ENCODE measurements at regions not wholly inside any gene's neighbourhood (a gene's known extent, or its start where the extent isn't known, plus 50 kb on each side); places are given as distances from the start of the nearest gene placed in this dataset.

DNA sequence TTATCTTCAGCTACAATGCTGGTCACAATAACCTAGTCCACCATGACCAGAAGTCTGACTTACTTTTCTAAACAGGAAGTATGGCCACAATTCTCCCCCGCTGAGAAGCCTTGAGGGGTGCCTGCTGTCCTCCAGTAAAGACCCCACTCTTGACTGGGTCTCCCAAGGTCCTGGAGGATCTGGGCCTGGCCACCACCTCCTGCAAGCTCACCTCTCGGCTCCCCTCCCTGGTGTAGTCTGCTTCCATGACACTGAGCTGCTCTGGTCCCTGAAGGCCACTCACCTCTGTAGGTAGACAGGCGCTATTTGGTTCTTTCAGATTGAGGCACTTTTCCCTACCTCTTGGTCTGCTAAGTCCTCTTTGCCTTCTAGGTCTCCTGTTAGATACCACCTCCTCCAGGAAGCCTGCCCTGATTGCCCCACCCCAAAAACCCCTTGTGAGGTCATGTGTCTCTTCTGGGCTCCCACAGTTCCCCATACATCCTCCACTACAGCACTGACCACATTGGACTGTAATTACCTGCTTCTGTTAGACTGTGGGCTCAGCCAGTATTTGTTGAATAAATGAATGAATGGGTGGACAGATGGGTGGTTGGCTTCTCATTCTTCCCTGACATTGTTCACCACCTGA is 62.6 kb upstream of the IER5L start:
- DNase-seq (ENCODE audit: low read depth in 2 of 2): no peak

GRCh38 chr9:129239946-129240490 is 62.0 kb upstream of the IER5L start:
- DNase-seq (ENCODE audit: low read depth in 2 of 2): no peak

GRCh38 chr9:129237803-129238202 is 59.7 kb upstream of the IER5L start:
- DNase-seq (ENCODE audit: low read depth in 2 of 2): no peak

DNA sequence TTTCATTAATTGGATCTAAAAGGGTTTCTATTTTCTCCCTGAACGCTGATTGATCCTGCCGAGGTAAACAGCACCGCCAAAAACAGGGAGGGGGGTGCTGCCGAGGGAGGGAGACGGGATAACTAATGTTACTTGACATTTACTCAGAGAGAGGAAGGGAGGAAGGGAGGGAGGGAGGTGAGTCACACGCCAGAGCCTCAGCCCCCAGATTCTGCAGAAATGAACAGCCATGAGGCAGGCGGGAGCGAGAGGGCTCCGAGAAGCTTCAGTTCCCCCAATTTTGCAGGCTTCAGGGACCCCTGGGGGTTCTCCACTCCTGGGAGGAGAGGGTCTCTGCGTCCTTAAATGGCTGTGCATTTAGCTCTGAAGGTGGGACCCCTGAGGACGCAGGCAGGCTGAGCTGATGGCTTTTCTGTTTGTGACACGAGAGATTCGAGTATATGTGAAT is 59.1 kb upstream of the IER5L start:
- peak; percentile 31 to 51 for DNase-seq (ENCODE audit: low read depth in 2 of 2)

GRCh38 chr9:129236441-129237145 is 58.5 kb upstream of the IER5L start:
- no peak for DNase-seq (ENCODE audit: low read depth in 2 of 2)

GRCh38 chr9:129235931-129236331 is 57.9 kb upstream of the IER5L start:
- DNase-seq (ENCODE audit: low read depth in 2 of 2): peak in 1 of 2 donors; percentile 33

- DNase-seq (ENCODE audit: low read depth in 2 of 2): no peak
Observed at GRCh38 chr9:129235041-129235930, 57.2 kb upstream of the IER5L start.

GRCh38 chr9:129234491-129234890 is 56.4 kb upstream of the IER5L start:
- no peak for DNase-seq (ENCODE audit: low read depth in 2 of 2)

GRCh38 chr9:129232839-129233591 is 55.0 kb upstream of the IER5L start:
- DNase-seq (ENCODE audit: low read depth in 2 of 2): no peak

- no peak for DNase-seq (ENCODE audit: low read depth in 2 of 2)
Observed at GRCh38 chr9:129231759-129232158, 53.7 kb upstream of the IER5L start.

DNA sequence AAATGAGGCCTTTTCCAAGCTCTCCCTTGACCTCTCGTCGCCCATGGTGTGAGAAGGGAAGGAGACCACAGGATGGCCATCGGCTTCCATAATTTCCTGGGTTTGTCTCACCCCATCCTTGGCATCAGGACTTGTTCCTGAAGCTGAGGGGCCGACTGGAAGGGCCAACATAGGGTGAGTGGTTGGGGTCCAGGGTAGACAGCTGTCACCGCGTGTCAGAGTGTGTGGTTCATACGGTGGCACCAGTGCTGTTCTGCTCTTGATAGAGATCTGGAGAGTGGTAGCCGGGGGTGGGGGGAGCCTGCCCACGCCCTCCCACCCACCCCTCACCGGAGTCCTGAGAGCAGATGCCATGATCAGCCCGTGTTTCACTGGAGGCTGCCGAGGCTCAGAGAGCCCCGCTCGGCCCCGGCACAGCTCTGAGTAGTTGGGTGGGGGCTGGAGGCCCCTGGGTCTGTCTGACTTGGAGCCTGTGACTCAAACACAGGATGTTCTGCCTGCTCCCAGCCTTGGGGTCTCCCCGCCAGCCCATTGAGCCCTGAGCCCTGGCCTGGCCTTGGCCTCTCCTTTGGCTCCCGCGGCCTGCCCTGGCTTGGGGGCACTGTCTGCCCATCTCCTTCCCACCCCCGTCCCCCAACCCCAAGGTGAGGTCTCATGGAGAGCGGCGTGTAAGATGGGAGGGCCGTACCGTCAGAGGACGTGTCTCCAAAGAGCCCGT is 53.1 kb upstream of the IER5L start:
- no peak for DNase-seq (ENCODE audit: low read depth in 2 of 2)

GRCh38 chr9:129230302-129230701 is 52.2 kb upstream of the IER5L start:
- no peak for DNase-seq (ENCODE audit: low read depth in 2 of 2)

Data from stimulated activated CD8-positive, alpha-beta memory T cell treated with anti-CD3 and anti-CD28 coated beads, Interleukin-2, amount 100 ng/mL, for 48 hours (primary cell).